Sigmoid colon (tissue), 4 donors: ENCODE measurements at regions not wholly inside any gene's neighbourhood (a gene's known extent, or its start where the extent isn't known, plus 50 kb on each side); places are given as distances from the start of the nearest gene placed in this dataset.

ENCODE experiments used
- CTCF ChIP-seq, 4 experiments: fragments of 450-650 bp in 3 of 4; fragments of 200-600 bp in 1 of 4; IDR thresholded peaks; one replicate each; pipeline ENCODE4 v1.5.1; 2016 to 2019; ENCODE audit warnings: antibody characterized with exemption in 4 of 4, mild to moderate bottlenecking in 3 of 4, moderate library complexity in 2 of 4
- POLR2AphosphoS5 ChIP-seq, 4 donors: sonication (generic); formaldehyde crosslinking; IDR thresholded peaks; one replicate each; pipeline ENCODE4 v1.6.1; 2017; ENCODE audit warnings: antibody characterized with exemption in 4 of 4

GRCh38 chr6:159433550-159433949 lies 259.5 kb downstream of the SOD2 start:
- TF ChIP-seq CTCF (IDR thresholded peaks at IDR 0.05) (no peak), POLR2AphosphoS5 (IDR thresholded peaks at IDR 0.05) (no peak)
